GM19452 (cell line): ENCODE measurements at regions not wholly inside any gene's neighbourhood (a gene's known extent, or its start where the extent isn't known, plus 50 kb on each side); places are given as distances from the start of the nearest gene placed in this dataset.
"Not testable (repeated sequence)": the region's sequence is repeated elsewhere in the genome, so short reads cannot be mapped to it uniquely, and the experiment has no call there.

Experiments used
- ATAC-seq: cut with Tn5 transposase; IDR thresholded peaks from one replicate; pipeline ENCODE4 v1.9.1; 2021; ENCODE audit not compliant: unreplicated experiment

GRCh38 chr10:25851548-25851947 lies 82.5 kb upstream of the MYO3A start:
- no peak for ATAC-seq

- no peak for ATAC-seq
Observed at GRCh38 chr10:25852364-25852941, 81.6 kb upstream of the MYO3A start.

- no peak for ATAC-seq
Observed at GRCh38 chr10:25858076-25858475, 76.0 kb upstream of the MYO3A start.

- no peak for ATAC-seq
Observed at GRCh38 chr10:25865267-25865666, 68.8 kb upstream of the MYO3A start.

GRCh38 chr10:25867321-25867720 lies 66.7 kb upstream of the MYO3A start:
- ATAC-seq, result no peak

GRCh38 chr10:25869067-25869591 lies 64.9 kb upstream of the MYO3A start:
- ATAC-seq, result no peak

- no peak for ATAC-seq
Observed at GRCh38 chr10:25869609-25870008, 64.4 kb upstream of the MYO3A start.

- not testable (repeated sequence) for ATAC-seq
Observed at GRCh38 chr10:25874402-25874801, 59.6 kb upstream of the MYO3A start.

GRCh38 chr10:25875556-25876165 lies 58.4 kb upstream of the MYO3A start:
- ATAC-seq, result peak; percentile 93

- ATAC-seq, result no peak
Observed at GRCh38 chr10:25877296-25877695, 56.7 kb upstream of the MYO3A start.
